ENCODE measurements at regions not wholly inside any gene's neighbourhood (a gene's known extent, or its start where the extent isn't known, plus 50 kb on each side); places are given as distances from the start of the nearest gene placed in this dataset.

GRCh38 chr17:13865650-13866049 is 203.7 kb upstream of the COX10 start:
- no peaks in the 10 kb centered on the region for H3K9me3 ChIP-seq
- no peak overlapping the region for H3K27ac ChIP-seq (replicated peaks in 1 of 4)
- no peak overlapping the region for H3K4me3 ChIP-seq
- no peaks in the 10 kb centered on the region for H3K36me3 ChIP-seq
- no peaks in the 10 kb centered on the region for H3K27me3 ChIP-seq
- TF ChIP-seq POLR2A (IDR thresholded peaks at IDR 0.05; ENCODE audit: low read depth) (no peak), CTCF (IDR thresholded peaks at IDR 0.05) (no peak), EP300 (IDR thresholded peaks at IDR 0.05) (no peak), POLR2AphosphoS5 (IDR thresholded peaks at IDR 0.05) (no peak)
- DNase-seq (ENCODE audit: extremely low spot score) = no peak
- no peaks in the 10 kb centered on the region for H3K4me1 ChIP-seq
- 65% methylated on average over 2 of the region's 2 CpGs for WGBS
- intact Hi-C loops (cut with DNase I) = no loop called here

DNA sequence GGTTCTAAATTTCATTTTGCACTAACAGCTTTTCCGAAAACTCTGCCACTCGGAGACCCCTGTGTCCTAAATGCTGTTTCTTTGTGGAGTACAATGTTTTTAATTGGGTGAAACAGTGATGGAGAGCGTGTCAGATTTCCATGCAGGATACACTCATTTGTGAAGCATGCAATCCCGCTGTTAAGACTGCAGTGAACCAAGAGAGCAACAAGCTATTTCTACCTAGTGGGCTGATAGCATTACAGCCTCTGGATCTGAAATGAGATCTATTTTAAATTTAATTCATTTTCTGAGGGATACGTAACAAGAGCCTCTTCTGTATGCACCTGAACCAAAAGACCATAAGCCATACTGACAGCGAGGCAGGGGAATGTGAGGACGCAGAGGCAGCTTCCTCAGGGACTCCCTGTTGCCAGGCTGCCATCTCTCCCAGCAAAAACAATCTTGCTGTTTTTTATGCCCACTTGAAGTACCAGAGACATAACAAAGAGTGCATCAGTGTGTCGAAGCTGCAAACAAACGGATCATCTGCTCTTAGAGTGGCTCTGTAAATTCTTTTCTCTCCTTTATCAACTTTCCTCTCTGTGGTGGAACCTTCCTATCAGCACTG is 199.9 kb upstream of the COX10 start:
- Histone ChIP-seq H3K9me3 (no peaks in the 10 kb centered on the region), H3K36me3 (no peaks in the 10 kb centered on the region), H3K4me1 (no peaks in the 10 kb centered on the region), H3K27ac (replicated peaks in 1 of 4) (no peak overlapping the region), H3K27me3 (no peaks in the 10 kb centered on the region), H3K4me3 (no peak overlapping the region)
- no peak for DNase-seq (ENCODE audit: extremely low spot score)
- WGBS = 80% methylated on average over 9 of the region's 9 CpGs
- no peak for TF ChIP-seq CTCF (IDR thresholded peaks at IDR 0.05)
- no peak for TF ChIP-seq POLR2A (IDR thresholded peaks at IDR 0.05; ENCODE audit: low read depth)
- no peak for TF ChIP-seq EP300 (IDR thresholded peaks at IDR 0.05)
- no peak for TF ChIP-seq POLR2AphosphoS5 (IDR thresholded peaks at IDR 0.05)
- intact Hi-C loops (cut with DNase I) = no loop called here

DNA sequence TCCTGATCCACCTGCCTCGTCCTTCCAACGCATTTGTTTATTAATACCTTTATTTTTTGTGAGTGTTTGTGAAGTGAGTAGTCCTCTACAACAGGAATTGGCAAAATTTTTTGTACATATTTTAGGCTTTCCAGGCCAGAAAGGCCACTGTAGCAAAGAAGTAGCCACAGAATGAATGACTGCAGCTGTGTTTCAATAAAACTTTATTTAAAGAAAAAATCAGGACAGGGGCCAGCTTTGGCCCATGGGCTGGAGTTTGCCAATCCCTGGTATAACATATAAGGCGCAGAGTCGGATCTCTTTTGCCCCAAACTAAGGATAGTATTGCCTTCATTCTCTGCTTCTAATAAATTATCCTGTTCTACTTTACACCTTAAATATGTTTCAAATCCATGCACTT is 198.0 kb upstream of the COX10 start:
- H3K4me1 ChIP-seq = no peaks in the 10 kb centered on the region
- no peaks in the 10 kb centered on the region for H3K36me3 ChIP-seq
- H3K27ac ChIP-seq (replicated peaks in 1 of 4) = no peak overlapping the region
- no peak for DNase-seq (ENCODE audit: extremely low spot score)
- no peaks in the 10 kb centered on the region for H3K27me3 ChIP-seq
- no peak for TF ChIP-seq POLR2AphosphoS5 (IDR thresholded peaks at IDR 0.05)
- no peak for TF ChIP-seq CTCF (IDR thresholded peaks at IDR 0.05)
- TF ChIP-seq POLR2A (IDR thresholded peaks at IDR 0.05; ENCODE audit: low read depth) = no peak
- TF ChIP-seq EP300 (IDR thresholded peaks at IDR 0.05) = no peak
- H3K9me3 ChIP-seq = no peaks in the 10 kb centered on the region
- H3K4me3 ChIP-seq = no peak overlapping the region
- intact Hi-C loops (cut with DNase I) = no loop called here
- 92% methylated on average over 4 of the region's 4 CpGs for WGBS

- no peak overlapping the region for H3K27ac ChIP-seq (replicated peaks in 1 of 4)
- no peaks in the 10 kb centered on the region for H3K36me3 ChIP-seq
- no peaks in the 10 kb centered on the region for H3K4me1 ChIP-seq
- H3K27me3 ChIP-seq = no peaks in the 10 kb centered on the region
- intact Hi-C loops (cut with DNase I) = no loop called here
- TF ChIP-seq CTCF (IDR thresholded peaks at IDR 0.05) = no peak
- no peak for TF ChIP-seq POLR2A (IDR thresholded peaks at IDR 0.05; ENCODE audit: low read depth)
- no peak for TF ChIP-seq POLR2AphosphoS5 (IDR thresholded peaks at IDR 0.05)
- no peak for TF ChIP-seq EP300 (IDR thresholded peaks at IDR 0.05)
- no peak overlapping the region for H3K4me3 ChIP-seq
- WGBS = 89% methylated on average over 3 of the region's 3 CpGs
- no peaks in the 10 kb centered on the region for H3K9me3 ChIP-seq
- DNase-seq (ENCODE audit: extremely low spot score) = no peak
These were observed 195.2 kb upstream of the COX10 start for GRCh38 chr17:13874134-13874533.

GRCh38 chr17:13874817-13875216 is 194.5 kb upstream of the COX10 start:
- no peak for DNase-seq (ENCODE audit: extremely low spot score)
- TF ChIP-seq EP300 (IDR thresholded peaks at IDR 0.05) (no peak), POLR2A (IDR thresholded peaks at IDR 0.05; ENCODE audit: low read depth) (no peak), CTCF (IDR thresholded peaks at IDR 0.05) (no peak), POLR2AphosphoS5 (IDR thresholded peaks at IDR 0.05) (no peak)
- Histone ChIP-seq H3K27me3 (no peaks in the 10 kb centered on the region), H3K4me3 (no peak overlapping the region), H3K36me3 (no peaks in the 10 kb centered on the region), H3K27ac (replicated peaks in 1 of 4) (no peak overlapping the region), H3K9me3 (no peaks in the 10 kb centered on the region), H3K4me1 (peaks cover 0 to 3% (median 3%) of the 10 kb centered on the region in 4 donors)
- 80% methylated on average over 1 of the region's 1 CpG for WGBS
- intact Hi-C loops (cut with DNase I) = no loop called here

Measured in esophagus muscularis mucosa (tissue), 4 donors.